GM18951 (cell line): ENCODE measurements at regions not wholly inside any gene's neighbourhood (a gene's known extent, or its start where the extent isn't known, plus 50 kb on each side); places are given as distances from the start of the nearest gene placed in this dataset.

ENCODE experiments used
- POLR2A ChIP-seq: IDR thresholded peaks from 4 replicates; pipeline ENCODE4 v1.6.1; 2011; ENCODE audit warnings: mild to moderate bottlenecking; ENCODE audit not compliant: insufficient read length, insufficient read depth; ENCODE audit errors: extremely low read depth
- in situ Hi-C: fragments of 300-500 bp; cut with MboI; formaldehyde crosslinking; loops from one replicate; pipeline ENCODE4 v1.12.0; 2022; ENCODE audit warnings: low sequenced_read_pairs, mixed read lengths, inconsistent platforms; ENCODE audit not compliant: unreplicated experiment

- in situ Hi-C loops: no loop called here
- no peak for TF ChIP-seq POLR2A
Observed at GRCh38 chr9:96085491-96086143, 210.1 kb downstream of the ERCC6L2 start.

GRCh38 chr9:96084331-96084734 is 208.8 kb downstream of the ERCC6L2 start:
- TF ChIP-seq POLR2A: no peak
- in situ Hi-C loops: no loop called here

GRCh38 chr9:96082516-96083232 is 207.2 kb downstream of the ERCC6L2 start:
- no peak for TF ChIP-seq POLR2A
- in situ Hi-C loops: no loop called here

GRCh38 chr9:96080364-96080763 is 204.9 kb downstream of the ERCC6L2 start:
- in situ Hi-C loops: no loop called here
- TF ChIP-seq POLR2A: no peak

GRCh38 chr9:96079779-96080178 is 204.3 kb downstream of the ERCC6L2 start:
- in situ Hi-C loops: no loop called here
- no peak for TF ChIP-seq POLR2A

- no peak for TF ChIP-seq POLR2A
Observed at GRCh38 chr9:96078897-96079490, 203.5 kb downstream of the ERCC6L2 start.

GRCh38 chr9:96075757-96076156 is 200.3 kb downstream of the ERCC6L2 start:
- TF ChIP-seq POLR2A: no peak
- in situ Hi-C loops: no loop called here

More at GRCh38 chr9:96078897-96079490, 203.5 kb downstream of the ERCC6L2 start:
- in situ Hi-C loops: no loop called here

GRCh38 chr9:96075111-96075510 is 199.6 kb downstream of the ERCC6L2 start:
- in situ Hi-C loops: no loop called here
- TF ChIP-seq POLR2A: no peak

GRCh38 chr9:96073531-96074480 is 198.3 kb downstream of the ERCC6L2 start:
- in situ Hi-C loops: no loop called here
- TF ChIP-seq POLR2A: no peak

GRCh38 chr9:96072930-96073329 is 197.4 kb downstream of the ERCC6L2 start:
- no peak for TF ChIP-seq POLR2A
- in situ Hi-C loops: no loop called here

- no peak for TF ChIP-seq POLR2A
- in situ Hi-C loops: no loop called here
Observed at GRCh38 chr9:96071815-96072124, 196.3 kb downstream of the ERCC6L2 start.

- in situ Hi-C loops: no loop called here
- no peak for TF ChIP-seq POLR2A
Observed at GRCh38 chr9:96071076-96071814, 195.8 kb downstream of the ERCC6L2 start.
